ENCODE measurements at regions not wholly inside any gene's neighbourhood (a gene's known extent, or its start where the extent isn't known, plus 50 kb on each side); places are given as distances from the start of the nearest gene placed in this dataset.

DNA sequence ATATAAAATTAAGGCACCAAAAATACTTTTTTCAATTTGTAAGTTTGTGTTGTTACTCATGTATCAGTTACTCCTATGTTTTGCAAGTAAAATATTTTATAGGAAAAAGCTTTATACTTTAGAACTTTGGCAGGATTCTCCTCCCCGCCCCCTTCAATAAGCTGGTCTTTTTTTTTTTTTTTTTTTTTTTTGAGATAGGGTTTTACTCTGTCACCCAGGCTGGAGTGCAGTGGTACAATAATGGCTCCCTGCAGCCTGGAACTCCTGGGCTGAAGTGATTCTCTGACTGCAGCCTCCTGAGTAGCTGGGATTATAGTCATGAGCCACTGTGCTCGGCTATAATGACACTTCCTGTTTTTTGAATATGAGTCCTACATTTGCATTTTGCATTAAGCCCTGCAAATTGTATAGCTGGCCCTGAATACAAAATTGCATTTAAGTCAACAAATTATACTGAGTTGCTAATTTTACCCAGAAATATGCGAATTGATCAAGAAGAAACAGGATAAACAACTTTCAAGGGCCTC, 192.9 kb downstream of the PIK3R1 start:
- H3K36me3 ChIP-seq (ENCODE audit: control insufficient read depth in 1 of 2, insufficient read depth in 2 of 2, low read length in 2 of 2): no peaks in the 10 kb centered on the region
- no TSS peak for BruUV-seq (replicated peaks)
- H3K9ac ChIP-seq (ENCODE audit: low read length): no peak overlapping the region
- intact Hi-C loops (cut with micrococcal nuclease): no loop called here
- ChIA-PET RAD21 (ENCODE audit: low non-redundant PET in 1 of 2, low total read pairs in 2 of 2, uncharacterized antibody in 2 of 2, unreplicated experiment in 2 of 2) (no interaction called here), CTCF (no interaction called here), POLR2A (interaction anchor here (0.7 kb wide), 1 partner anchor 246 kb away, joined by 4 read pairs; no protein-coding TSS in a partner anchor)
- DNase-seq (ENCODE audit: low read depth, low spot score): no peak
- no peaks in the 10 kb centered on the region for H3K27me3 ChIP-seq (ENCODE audit: insufficient read depth, low read length)
- no peak overlapping the region for H3K4me2 ChIP-seq (ENCODE audit: low read length)
- no peaks in the 10 kb centered on the region for H3K9me3 ChIP-seq (ENCODE audit: control insufficient read depth in 1 of 2, insufficient read depth in 1 of 2, low read depth in 1 of 2, low read length in 2 of 2)
- H2AFZ ChIP-seq (ENCODE audit: low read depth, low read length, poor library complexity, severe bottlenecking): no peak overlapping the region
- peaks cover 0 to 16% of the 10 kb centered on the region in 2 experiments; a peak in 1 of 4 replicates for H3K4me1 ChIP-seq (ENCODE audit: control insufficient read depth in 1 of 2, insufficient read depth in 2 of 2, low read length in 2 of 2)
- no peaks in the 10 kb centered on the region for H4K20me1 ChIP-seq (ENCODE audit: insufficient read depth)
- TF ChIP-seq CTCF (IDR thresholded peaks at IDR 0.05 in 2 of 3, conservative IDR thresholded peaks at IDR 0.05 in 1 of 3; ENCODE audit: borderline replicate concordance in 1 of 3, insufficient read depth in 1 of 3, low read depth in 2 of 3, low read length in 2 of 3) (no peak), SP1 (IDR thresholded peaks at IDR 0.05; ENCODE audit: low read depth) (no peak), ZNF274 (IDR thresholded peaks at IDR 0.05; ENCODE audit: low read depth, low read length) (no peak), EGR1 (IDR thresholded peaks at IDR 0.05; ENCODE audit: low read depth) (no peak), RAD21 (IDR thresholded peaks at IDR 0.05; ENCODE audit: low read depth) (no peak), CBX3 (IDR thresholded peaks at IDR 0.05; ENCODE audit: low read depth) (no peak), FOSL1 (IDR thresholded peaks at IDR 0.05; ENCODE audit: low read depth) (no peak), SRF (IDR thresholded peaks at IDR 0.05; ENCODE audit: low read depth) (no peak), REST (IDR thresholded peaks at IDR 0.05; ENCODE audit: low read depth) (no peak), POLR2AphosphoS5 (IDR thresholded peaks at IDR 0.05; ENCODE audit: low read depth, low read length) (no peak), CEBPB (IDR thresholded peaks at IDR 0.05; ENCODE audit: low read depth) (no peak), EZH2 (IDR thresholded peaks at IDR 0.05) (no peak), SIN3A (IDR thresholded peaks at IDR 0.05; ENCODE audit: low read depth) (no peak), TCF7L2 (IDR thresholded peaks at IDR 0.05; ENCODE audit: borderline replicate concordance, extremely low read depth, insufficient read depth, insufficient read length) (no peak), EZH2phosphoT487 (IDR thresholded peaks at IDR 0.05; ENCODE audit: borderline replicate concordance) (no peak)
- TF ChIP-seq, protein P1, sequence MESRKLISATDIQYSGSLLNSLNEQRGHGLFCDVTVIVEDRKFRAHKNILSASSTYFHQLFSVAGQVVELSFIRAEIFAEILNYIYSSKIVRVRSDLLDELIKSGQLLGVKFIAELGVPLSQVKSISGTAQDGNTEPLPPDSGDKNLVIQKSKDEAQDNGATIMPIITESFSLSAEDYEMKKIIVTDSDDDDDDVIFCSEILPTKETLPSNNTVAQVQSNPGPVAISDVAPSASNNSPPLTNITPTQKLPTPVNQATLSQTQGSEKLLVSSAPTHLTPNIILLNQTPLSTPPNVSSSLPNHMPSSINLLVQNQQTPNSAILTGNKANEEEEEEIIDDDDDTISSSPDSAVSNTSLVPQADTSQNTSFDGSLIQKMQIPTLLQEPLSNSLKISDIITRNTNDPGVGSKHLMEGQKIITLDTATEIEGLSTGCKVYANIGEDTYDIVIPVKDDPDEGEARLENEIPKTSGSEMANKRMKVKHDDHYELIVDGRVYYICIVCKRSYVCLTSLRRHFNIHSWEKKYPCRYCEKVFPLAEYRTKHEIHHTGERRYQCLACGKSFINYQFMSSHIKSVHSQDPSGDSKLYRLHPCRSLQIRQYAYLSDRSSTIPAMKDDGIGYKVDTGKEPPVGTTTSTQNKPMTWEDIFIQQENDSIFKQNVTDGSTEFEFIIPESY (IDR thresholded peaks at IDR 0.05; ENCODE audit: extremely low read depth, insufficient replicate concordance, low read length): no peak
- no peak for ATAC-seq
- no peaks in the 10 kb centered on the region for H3K9me2 ChIP-seq (ENCODE audit: insufficient read depth)
- no peak overlapping the region for H3K27ac ChIP-seq (ENCODE audit: low read depth, low read length)
- H3K79me2 ChIP-seq (ENCODE audit: insufficient read depth, low read length): no peaks in the 10 kb centered on the region
- no peak overlapping the region for H3K4me3 ChIP-seq (replicated peaks in 1 of 2; ENCODE audit: low read depth in 1 of 2, low read length in 2 of 2)

Data from HCT116 (cell line).